GM20000 (cell line): ENCODE measurements at regions not wholly inside any gene's neighbourhood (a gene's known extent, or its start where the extent isn't known, plus 50 kb on each side); places are given as distances from the start of the nearest gene placed in this dataset.

Source experiments
- DNase-seq: peaks from one replicate; pipeline ENCODE4 v3.0.0; 2012; ENCODE audit warnings: low spot score
- CTCF ChIP-seq: IDR thresholded peaks from 2 replicates; pipeline ENCODE4 v1.5.1; 2012; ENCODE audit warnings: mild to moderate bottlenecking, control low read depth; ENCODE audit errors: extremely low read depth, missing control alignments

GRCh38 chr5:130386155-130386554 lies 481.9 kb downstream of the CHSY3 start:
- TF ChIP-seq CTCF: no peak
- no peak for DNase-seq

GRCh38 chr5:130385656-130386055 lies 481.4 kb downstream of the CHSY3 start:
- no peak for DNase-seq

GRCh38 chr5:130365956-130366355 lies 461.7 kb downstream of the CHSY3 start:
- no peak for DNase-seq
- TF ChIP-seq CTCF: no peak

More at GRCh38 chr5:130385656-130386055, 481.4 kb downstream of the CHSY3 start:
- TF ChIP-seq CTCF: no peak

GRCh38 chr5:130350131-130350530 lies 445.9 kb downstream of the CHSY3 start:
- TF ChIP-seq CTCF: no peak
- no peak for DNase-seq

- no peak for DNase-seq
- TF ChIP-seq CTCF: no peak
Observed at GRCh38 chr5:130337179-130337888, 433.1 kb downstream of the CHSY3 start.

- TF ChIP-seq CTCF: no peak
- no peak for DNase-seq
Observed at GRCh38 chr5:130335117-130335516, 430.9 kb downstream of the CHSY3 start.

GRCh38 chr5:130333089-130333488 lies 428.8 kb downstream of the CHSY3 start:
- no peak for DNase-seq
- no peak for TF ChIP-seq CTCF
